Vagina (tissue), 2 donors: ENCODE measurements at regions not wholly inside any gene's neighbourhood (a gene's known extent, or its start where the extent isn't known, plus 50 kb on each side); places are given as distances from the start of the nearest gene placed in this dataset.

Experiments used
- POLR2A ChIP-seq, 2 donors: fragments of 450-650 bp; IDR thresholded peaks; one replicate each; pipeline ENCODE4 v1.6.1; 2017; ENCODE audit warnings: antibody characterized with exemption in 2 of 2, mild to moderate bottlenecking in 2 of 2, moderate library complexity in 2 of 2
- POLR2AphosphoS5 ChIP-seq, 2 donors: sonication (generic); formaldehyde crosslinking; IDR thresholded peaks; one replicate each; pipeline ENCODE4 v1.9.0; 2017; ENCODE audit warnings: antibody characterized with exemption in 2 of 2, mild to moderate bottlenecking in 2 of 2, low read depth in 1 of 2; ENCODE audit not compliant: insufficient read depth in 1 of 2

- TF ChIP-seq POLR2A (IDR thresholded peaks at IDR 0.05), result no peak
- TF ChIP-seq POLR2AphosphoS5 (IDR thresholded peaks at IDR 0.05; ENCODE audit: insufficient read depth in 1 of 2, low read depth in 1 of 2), result no peak
Measured at GRCh38 chr10:78876449-78876848, 192.3 kb upstream of the ZMIZ1 start.
